ENCODE measurements at regions not wholly inside any gene's neighbourhood (a gene's known extent, or its start where the extent isn't known, plus 50 kb on each side); places are given as distances from the start of the nearest gene placed in this dataset.

GRCh38 chr2:200087451-200087850 is 132.1 kb downstream of the MAIP1 start:
- no peak for DNase-seq
- intact Hi-C loops (cut with DNase I; ENCODE audit: low total_unique reads): no loop called here
- H3K9me3 ChIP-seq: no peaks in the 10 kb centered on the region
- no peak overlapping the region for H3K4me3 ChIP-seq
- TF ChIP-seq CTCF (IDR thresholded peaks at IDR 0.05) (no peak), POLR2A (IDR thresholded peaks at IDR 0.05) (no peak)
- H3K27me3 ChIP-seq: no peaks in the 10 kb centered on the region
- H3K36me3 ChIP-seq: no peaks in the 10 kb centered on the region
- H3K4me1 ChIP-seq: no peaks in the 10 kb centered on the region
- no peak overlapping the region for H3K27ac ChIP-seq

GRCh38 chr2:200089040-200089755 is 133.8 kb downstream of the MAIP1 start:
- Histone ChIP-seq H3K4me1 (no peaks in the 10 kb centered on the region), H3K36me3 (no peaks in the 10 kb centered on the region), H3K4me3 (no peak overlapping the region), H3K27me3 (no peaks in the 10 kb centered on the region), H3K9me3 (no peaks in the 10 kb centered on the region), H3K27ac (no peak overlapping the region)
- no peak for DNase-seq
- TF ChIP-seq CTCF (IDR thresholded peaks at IDR 0.05) (no peak), POLR2A (IDR thresholded peaks at IDR 0.05) (no peak)
- intact Hi-C loops (cut with DNase I; ENCODE audit: low total_unique reads): no loop called here

GRCh38 chr2:200089756-200090109 is 134.4 kb downstream of the MAIP1 start:
- no peaks in the 10 kb centered on the region for H3K9me3 ChIP-seq
- H3K4me1 ChIP-seq: no peaks in the 10 kb centered on the region
- no peaks in the 10 kb centered on the region for H3K36me3 ChIP-seq
- DNase-seq: no peak
- no peak overlapping the region for H3K4me3 ChIP-seq
- no peak overlapping the region for H3K27ac ChIP-seq
- intact Hi-C loops (cut with DNase I; ENCODE audit: low total_unique reads): no loop called here
- H3K27me3 ChIP-seq: no peaks in the 10 kb centered on the region
- TF ChIP-seq CTCF (IDR thresholded peaks at IDR 0.05) (no peak), POLR2A (IDR thresholded peaks at IDR 0.05) (no peak)

GRCh38 chr2:200090683-200091082 is 135.3 kb downstream of the MAIP1 start:
- intact Hi-C loops (cut with DNase I; ENCODE audit: low total_unique reads): no loop called here
- no peak overlapping the region for H3K4me3 ChIP-seq

GRCh38 chr2:200091126-200091525 is 135.7 kb downstream of the MAIP1 start:
- Histone ChIP-seq H3K9me3 (no peaks in the 10 kb centered on the region), H3K36me3 (no peaks in the 10 kb centered on the region), H3K4me1 (no peaks in the 10 kb centered on the region), H3K27ac (no peak overlapping the region), H3K27me3 (no peaks in the 10 kb centered on the region), H3K4me3 (no peak overlapping the region)
- intact Hi-C loops (cut with DNase I; ENCODE audit: low total_unique reads): no loop called here
- no peak for DNase-seq
- no peak for TF ChIP-seq POLR2A (IDR thresholded peaks at IDR 0.05)
- no peak for TF ChIP-seq CTCF (IDR thresholded peaks at IDR 0.05)

More at GRCh38 chr2:200090683-200091082, 135.3 kb downstream of the MAIP1 start:
- no peaks in the 10 kb centered on the region for H3K27me3 ChIP-seq
- H3K9me3 ChIP-seq: no peaks in the 10 kb centered on the region
- no peak for DNase-seq
- no peaks in the 10 kb centered on the region for H3K4me1 ChIP-seq
- no peak for TF ChIP-seq POLR2A (IDR thresholded peaks at IDR 0.05)
- TF ChIP-seq CTCF (IDR thresholded peaks at IDR 0.05): no peak
- H3K27ac ChIP-seq: no peak overlapping the region
- H3K36me3 ChIP-seq: no peaks in the 10 kb centered on the region

All from uterus (tissue), 3 donors.